H54 (cell line): ENCODE measurements at regions not wholly inside any gene's neighbourhood (a gene's known extent, or its start where the extent isn't known, plus 50 kb on each side); places are given as distances from the start of the nearest gene placed in this dataset.

Experiments
- DNase-seq: peaks from one replicate; pipeline ENCODE4 v3.0.0; 2011; ENCODE audit warnings: low spot score, mixed read lengths; ENCODE audit not compliant: insufficient read length
- FAIRE-seq: peaks from 3 replicates; lab custom pipeline; 2011; peaks lifted over from hg19 to GRCh38; lab: Jason Lieb, UNC
- POLR2A ChIP-seq: IDR thresholded peaks from 2 replicates; pipeline ENCODE4 v1.6.1; 2011; ENCODE audit warnings: low read depth, mild to moderate bottlenecking, low read length

DNA sequence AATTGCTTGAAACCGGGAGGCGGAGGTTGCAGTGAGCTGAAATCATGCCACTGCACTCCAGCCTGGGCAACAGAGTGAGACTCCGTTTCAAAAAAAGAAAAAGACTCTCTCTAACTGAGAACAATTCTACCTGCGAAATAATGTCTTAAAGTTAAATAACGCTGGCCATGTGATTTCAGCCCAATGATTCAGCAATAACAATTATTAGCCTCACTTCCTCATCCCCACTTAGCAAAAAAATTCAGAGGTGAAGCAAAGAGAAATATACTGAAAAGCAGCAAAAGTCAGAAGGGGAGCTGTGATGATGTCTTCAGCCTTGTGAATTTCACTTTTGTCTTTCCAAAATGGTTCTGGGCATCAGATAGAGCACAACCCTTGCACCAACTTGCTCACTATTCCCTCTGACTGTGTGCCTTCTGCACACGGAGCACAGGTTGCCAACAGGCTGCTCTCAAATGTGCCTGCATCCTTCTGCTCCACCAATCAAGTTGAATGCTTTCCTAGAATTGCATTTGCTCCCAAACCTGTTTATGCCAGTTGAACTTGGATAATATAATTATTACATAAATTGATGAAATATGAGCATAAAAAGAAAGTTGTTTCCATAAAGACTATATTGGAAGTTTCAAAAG lies 79.8 kb upstream of the IPO9 start:
- no peak for DNase-seq
- FAIRE-seq: no peak
- TF ChIP-seq POLR2A: no peak

DNA sequence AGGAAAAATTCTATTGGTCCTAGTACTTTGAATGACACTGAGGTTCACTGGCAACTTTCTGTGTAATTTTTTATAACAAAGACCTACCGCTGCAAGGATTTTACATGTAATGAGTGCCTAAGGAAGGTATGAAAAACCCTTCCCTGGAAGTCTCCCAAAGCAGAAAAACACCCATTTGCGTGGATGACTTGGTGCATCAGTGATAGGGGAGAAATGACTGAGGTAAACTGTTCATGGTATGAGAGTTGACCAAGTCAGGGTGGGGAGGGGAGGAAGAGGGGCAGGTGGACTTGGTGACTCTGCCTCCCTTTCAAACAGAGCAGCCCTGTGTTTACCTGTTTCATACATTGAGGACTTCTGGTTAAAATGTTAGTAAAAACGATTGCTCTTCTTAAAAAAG lies 78.8 kb upstream of the IPO9 start:
- DNase-seq (no peak), FAIRE-seq (no peak)
- no peak for TF ChIP-seq POLR2A

DNA sequence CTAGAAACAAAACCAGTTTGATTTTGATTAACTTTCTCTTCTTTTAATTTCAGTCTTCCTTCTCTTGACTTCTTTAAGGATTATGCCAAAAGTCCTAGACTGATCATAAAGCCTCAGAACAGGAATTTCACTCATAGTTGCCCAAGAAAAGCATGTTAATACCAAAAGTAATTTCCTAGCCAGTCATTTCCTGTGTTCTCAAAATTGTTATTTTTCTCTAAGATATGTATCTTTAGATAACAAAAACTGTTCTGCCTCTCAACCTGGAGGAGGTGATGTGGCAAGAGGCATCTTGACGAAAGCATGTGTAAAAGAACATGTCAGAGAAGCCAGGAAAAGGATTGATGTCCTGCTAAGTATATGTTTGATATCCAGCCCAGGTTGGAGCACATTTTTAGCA lies 78.0 kb upstream of the IPO9 start:
- no peak for TF ChIP-seq POLR2A
- DNase-seq (no peak), FAIRE-seq (no peak)

DNA sequence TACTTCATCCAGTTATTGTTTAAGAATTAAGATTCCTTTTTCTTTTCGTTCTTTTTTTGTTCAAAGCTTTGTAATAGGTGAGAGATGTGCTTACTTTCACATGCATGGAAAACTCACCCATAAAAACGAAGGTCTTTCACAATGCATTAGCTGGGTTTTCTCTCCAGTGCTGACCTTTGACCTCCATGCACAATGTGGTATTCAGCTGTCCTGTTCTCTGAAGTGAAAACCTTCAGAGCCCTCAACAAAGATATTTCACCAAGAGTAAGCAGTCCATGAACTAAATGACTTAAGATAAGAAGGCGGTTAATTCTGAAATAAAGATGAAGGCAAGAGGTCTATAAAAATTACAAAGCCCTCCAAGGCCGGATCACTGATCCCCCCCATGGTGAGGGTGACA lies 77.1 kb upstream of the IPO9 start:
- no peak for TF ChIP-seq POLR2A
- FAIRE-seq: no peak

DNA sequence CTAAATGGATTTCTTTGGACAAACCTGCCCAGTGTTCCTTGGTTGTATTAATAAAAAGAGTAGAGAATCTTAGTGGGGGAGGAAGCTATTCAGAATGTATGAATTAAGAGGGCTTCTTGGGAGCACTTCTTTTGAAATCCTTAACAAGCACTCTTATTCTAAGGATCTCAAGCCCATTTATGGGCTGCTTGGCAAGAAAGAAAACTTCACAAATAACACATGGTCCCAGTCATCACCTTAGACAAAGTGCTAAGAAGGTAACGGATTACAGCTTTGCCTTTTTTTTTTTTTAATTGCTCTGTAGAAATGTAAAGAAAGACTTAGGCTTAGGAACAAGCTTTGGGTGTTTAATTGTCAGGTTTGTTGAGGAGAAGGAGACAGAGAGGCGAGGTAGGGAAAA lies 76.6 kb upstream of the IPO9 start:
- DNase-seq (no peak), FAIRE-seq (no peak)
- no peak for TF ChIP-seq POLR2A

More for the DNA sequence above, 77.1 kb upstream of the IPO9 start:
- DNase-seq: no peak

DNA sequence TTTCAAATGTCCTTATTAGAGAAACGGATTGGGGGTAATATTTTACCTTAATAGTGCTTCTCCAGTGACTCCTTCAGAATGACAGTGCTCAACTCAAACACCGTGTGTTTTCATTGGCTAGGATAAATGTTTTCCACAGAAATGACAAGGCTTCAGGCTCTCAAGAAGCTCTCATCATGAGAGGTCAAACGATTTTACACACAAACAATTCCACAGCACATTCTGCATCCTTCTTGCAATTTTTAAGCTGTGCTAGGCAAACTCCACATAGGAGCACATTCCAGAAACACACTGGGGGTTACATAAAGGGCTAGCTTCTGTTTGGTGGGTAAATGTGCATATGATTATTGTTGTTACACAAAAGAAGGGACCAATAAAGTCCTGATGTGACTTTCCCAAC lies 75.5 kb upstream of the IPO9 start:
- no peak for TF ChIP-seq POLR2A
- DNase-seq (no peak), FAIRE-seq (no peak)

DNA sequence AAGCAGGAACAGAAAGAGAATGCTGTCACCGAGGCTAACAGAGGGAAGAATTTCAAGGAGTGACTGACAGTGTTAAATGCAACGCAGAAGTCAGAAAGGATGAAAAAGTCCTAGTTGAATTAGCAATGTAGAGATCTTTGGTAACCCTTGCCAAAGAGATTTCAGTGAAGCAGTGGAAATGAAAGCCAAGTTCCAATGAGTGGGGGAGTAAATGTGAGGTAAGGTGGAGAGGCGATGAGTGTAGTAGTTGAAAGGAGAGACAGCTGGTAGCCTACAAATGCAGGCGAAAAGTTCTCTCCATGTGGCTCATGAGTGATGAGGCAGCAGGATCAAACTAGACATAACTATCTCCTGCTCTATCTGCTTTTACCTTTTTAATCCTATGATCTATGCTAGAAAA lies 74.6 kb upstream of the IPO9 start:
- TF ChIP-seq POLR2A: no peak
- DNase-seq: no peak
- FAIRE-seq: no peak

DNA sequence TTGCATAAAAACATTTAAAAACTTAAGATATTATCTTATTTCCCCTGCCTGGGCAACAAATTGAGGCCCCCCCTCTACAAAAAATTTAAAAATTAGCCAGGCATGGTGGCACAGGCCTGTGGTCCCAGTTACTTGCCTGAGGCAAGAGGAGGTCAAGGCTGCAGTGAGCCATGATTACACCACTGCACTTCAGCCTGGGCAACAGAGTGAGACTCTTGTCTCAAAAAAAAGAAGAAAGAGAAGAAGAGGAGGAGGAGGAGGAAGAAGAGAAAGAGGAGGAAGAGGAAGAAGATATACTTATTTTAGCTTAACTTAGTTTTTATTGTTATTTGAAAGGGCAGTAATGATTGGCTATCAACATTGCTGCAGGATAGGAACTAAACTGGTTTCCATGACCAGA lies 73.8 kb upstream of the IPO9 start:
- FAIRE-seq (no peak), DNase-seq (no peak)
- TF ChIP-seq POLR2A: no peak

DNA sequence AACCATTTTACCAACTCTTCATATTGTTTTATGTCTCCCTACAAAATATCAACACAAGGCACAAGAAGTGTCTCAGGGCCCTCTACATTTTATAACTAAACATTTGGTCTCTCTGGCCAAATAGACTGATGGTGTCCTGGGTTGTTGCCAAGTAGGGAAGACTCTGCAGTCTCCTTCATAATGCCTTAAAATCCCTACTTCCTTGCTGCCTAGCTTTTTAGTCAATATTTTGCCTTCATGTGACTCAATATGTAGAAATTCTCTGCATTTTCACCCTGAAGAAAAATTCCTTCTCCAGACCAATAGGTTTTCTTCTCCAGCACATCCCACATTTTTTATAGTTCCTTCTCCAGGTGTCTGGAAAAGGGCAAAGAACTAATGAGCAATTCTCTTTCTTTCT lies 72.6 kb upstream of the IPO9 start:
- no peak for TF ChIP-seq POLR2A
- DNase-seq: no peak
- peak; percentile 11 for FAIRE-seq

DNA sequence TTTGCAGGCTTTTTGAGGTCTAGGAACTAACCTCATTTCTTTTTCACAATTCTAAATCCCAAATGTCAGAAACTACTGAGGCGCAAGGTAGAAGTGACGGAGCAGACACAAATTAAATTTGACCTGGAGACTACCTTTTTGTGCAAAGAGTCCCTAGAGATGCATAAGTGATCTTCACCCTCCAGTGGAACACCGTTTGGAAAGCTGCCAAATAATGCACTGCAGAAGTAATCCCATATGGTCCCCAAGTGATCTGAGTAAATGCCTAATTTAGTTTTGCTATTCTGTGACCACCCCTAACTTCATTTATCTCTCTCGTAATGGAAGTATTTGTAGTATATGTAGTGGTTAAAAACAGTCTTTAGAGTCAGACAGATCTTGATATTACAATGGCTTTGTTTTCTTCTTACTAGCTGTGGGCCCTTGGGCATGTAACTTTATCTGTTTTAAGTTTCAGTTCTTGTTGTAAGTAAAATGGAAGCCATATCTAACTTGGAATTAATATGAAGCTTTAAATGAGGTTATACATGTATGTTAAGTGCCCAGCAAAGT lies 70.4 kb upstream of the IPO9 start:
- FAIRE-seq: no peak
- no peak for DNase-seq
- no peak for TF ChIP-seq POLR2A

DNA sequence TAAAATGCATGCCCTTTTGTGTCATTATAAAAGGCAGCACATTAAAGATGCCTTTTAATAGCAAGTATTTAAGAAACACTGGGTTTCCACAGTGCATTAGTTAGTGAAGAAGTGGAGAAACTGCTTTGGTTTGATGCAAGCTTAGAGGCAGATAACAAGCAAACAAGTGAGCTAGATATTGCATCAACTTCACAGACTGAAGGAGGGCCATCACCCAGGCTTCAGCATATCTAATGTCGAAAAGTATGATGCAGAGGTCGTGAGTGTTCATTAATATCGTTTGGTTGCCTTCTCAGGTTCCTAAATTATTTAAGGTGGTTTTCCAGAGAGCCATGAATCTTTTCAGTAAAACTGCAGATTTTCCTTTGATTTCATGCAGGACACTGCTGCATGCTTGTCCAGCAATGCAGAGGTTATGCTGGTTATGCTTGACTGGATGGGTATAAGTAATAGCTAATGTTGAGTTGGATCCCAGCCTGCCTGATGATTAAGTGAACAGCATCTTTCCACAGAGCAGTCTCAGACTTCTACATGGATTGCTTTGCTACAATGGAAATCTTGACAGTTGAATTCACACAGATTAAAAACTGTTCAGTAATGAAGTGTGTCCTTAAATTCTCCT lies 69.7 kb upstream of the IPO9 start:
- FAIRE-seq (no peak), DNase-seq (no peak)
- no peak for TF ChIP-seq POLR2A

DNA sequence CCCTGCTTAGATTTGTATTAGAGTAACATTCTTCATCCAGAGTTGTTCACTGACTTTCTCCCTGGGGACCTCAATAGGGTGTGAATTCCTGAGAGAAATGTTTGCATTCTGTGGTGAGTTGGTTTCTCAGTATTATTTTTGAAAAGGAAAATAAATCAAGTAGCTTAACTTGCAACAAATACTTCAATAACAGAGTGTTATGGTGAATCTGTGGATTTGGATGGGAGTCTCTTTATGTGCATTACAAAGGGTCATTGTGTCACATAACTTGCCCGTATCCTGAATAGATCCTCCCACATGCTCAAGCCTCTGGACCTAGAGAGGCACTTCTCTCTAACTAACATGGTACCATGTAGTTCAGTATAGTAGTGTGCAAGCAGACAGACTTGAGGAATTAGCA lies 68.4 kb upstream of the IPO9 start:
- DNase-seq (no peak), FAIRE-seq (no peak)
- TF ChIP-seq POLR2A: no peak

DNA sequence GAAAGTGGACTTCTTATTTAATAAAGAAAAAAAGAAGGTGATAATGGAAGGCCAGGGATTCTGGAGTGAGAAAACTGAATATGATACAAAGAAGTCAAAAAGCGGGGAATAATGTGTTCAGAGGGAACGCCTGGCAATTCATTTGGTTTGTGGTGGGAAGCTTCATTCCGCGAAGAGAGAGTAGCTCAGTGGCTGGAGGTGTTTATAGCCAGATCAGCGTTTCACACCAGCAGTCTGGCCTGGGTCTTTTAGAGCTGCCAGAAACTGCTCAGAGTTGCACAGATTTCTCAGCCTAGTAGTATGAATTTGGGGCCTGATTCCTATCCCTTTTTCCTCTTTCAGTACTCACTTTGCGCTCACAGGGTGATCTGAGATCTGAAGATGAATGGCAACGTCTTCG lies 67.8 kb upstream of the IPO9 start:
- FAIRE-seq: no peak

DNA sequence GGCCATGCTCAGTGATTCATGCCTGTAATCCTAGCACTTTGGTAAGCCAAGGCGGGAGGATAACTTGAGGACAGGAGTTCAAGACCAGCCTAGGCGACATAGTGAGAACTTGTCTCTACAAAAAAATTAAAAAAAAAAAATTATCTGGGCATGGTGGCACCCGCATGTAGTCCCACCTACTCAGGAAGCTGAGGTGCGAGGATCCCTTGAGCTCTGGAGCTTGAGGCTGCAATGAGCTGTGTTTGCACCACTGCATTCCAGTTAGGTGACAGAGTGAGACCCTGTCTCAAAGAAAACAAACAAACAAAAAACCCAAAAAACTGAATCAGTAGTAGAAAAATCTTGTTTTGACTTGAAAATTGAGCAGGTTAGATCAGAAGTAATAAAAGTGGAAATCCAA lies 67.1 kb upstream of the IPO9 start:
- FAIRE-seq (no peak), DNase-seq (no peak)

More for the DNA sequence above, 67.8 kb upstream of the IPO9 start:
- DNase-seq: no peak
- TF ChIP-seq POLR2A: no peak

DNA sequence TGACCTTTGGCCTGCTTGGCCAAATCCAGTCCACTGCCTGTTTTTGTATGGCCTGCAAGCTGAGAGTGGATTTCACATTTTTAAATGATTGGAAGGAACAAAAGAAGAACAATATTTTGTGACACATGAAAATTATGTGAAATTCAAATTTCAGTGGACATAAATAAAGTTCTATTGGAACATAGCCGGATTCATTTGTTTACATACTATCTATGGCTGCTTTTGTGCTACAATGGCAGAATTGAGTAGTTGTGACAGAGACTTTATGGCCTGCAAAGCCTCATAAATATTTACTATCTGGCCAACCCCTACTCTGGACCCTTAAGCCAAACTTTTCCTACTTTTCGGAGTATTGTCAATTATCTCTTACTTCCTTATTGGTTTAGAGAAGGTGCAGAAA lies 66.6 kb upstream of the IPO9 start:
- DNase-seq (no peak), FAIRE-seq (no peak)
- TF ChIP-seq POLR2A: no peak

More for the DNA sequence above, 67.1 kb upstream of the IPO9 start:
- no peak for TF ChIP-seq POLR2A
